ENCODE measurements at regions not wholly inside any gene's neighbourhood (a gene's known extent, or its start where the extent isn't known, plus 50 kb on each side); places are given as distances from the start of the nearest gene placed in this dataset.

- Histone ChIP-seq H3K9ac (ENCODE audit: insufficient read depth, low read depth, low read length) (no peak overlapping the region), H3K4me3 (replicated peaks in 1 of 3; ENCODE audit: insufficient read depth in 1 of 3, low read depth in 2 of 3, low read length in 3 of 3) (no peak overlapping the region), H4K20me1 (ENCODE audit: insufficient read depth, low read length) (no peaks in the 10 kb centered on the region), H3K36me3 (replicated peaks in 1 of 2; ENCODE audit: control insufficient read depth in 1 of 2, insufficient read depth in 2 of 2, low read length in 2 of 2) (no peaks in the 10 kb centered on the region), H2AFZ (ENCODE audit: low read length) (no peak overlapping the region), H3K79me2 (ENCODE audit: insufficient read depth, low read length) (no peaks in the 10 kb centered on the region), H3K4me2 (ENCODE audit: low read depth, low read length) (no peak overlapping the region), H3K27ac (ENCODE audit: extremely low read length, insufficient read depth, low read length) (no peak overlapping the region), H3K27me3 (ENCODE audit: control insufficient read depth in 1 of 2, insufficient read depth in 2 of 2, low read length in 2 of 2) (peaks cover 0 to 25% of the 10 kb centered on the region in 2 experiments; a peak in 2 of 5 replicates), H3K4me1 (ENCODE audit: insufficient read depth, low read length) (no peaks in the 10 kb centered on the region), H3K9me3 (ENCODE audit: low read length) (no peaks in the 10 kb centered on the region)
- no TSS peak for BruUV-seq (replicated peaks)
- ATAC-seq: no peak
- no peak for DNase-seq (ENCODE audit: low spot score)
- ChIA-PET CTCF (ENCODE audit: low intra/inter-chr PET ratio, low total read pairs) (no interaction called here), POLR2A (no interaction called here)
- no peak for TF ChIP-seq ZNF703 (CRISPR knock-in tag; IDR thresholded peaks at IDR 0.05; ENCODE audit: borderline replicate concordance)
- no peak for TF ChIP-seq ZNF362 (CRISPR knock-in tag; IDR thresholded peaks at IDR 0.05; ENCODE audit: borderline replicate concordance)
- TF ChIP-seq ZFAT (CRISPR knock-in tag; conservative IDR thresholded peaks at IDR 0.05): no peak
- TF ChIP-seq ARNT2 (CRISPR knock-in tag; IDR thresholded peaks at IDR 0.05; ENCODE audit: low read depth): no peak
- no peak for TF ChIP-seq ZNF557 (CRISPR knock-in tag; IDR thresholded peaks at IDR 0.05)
- no peak for TF ChIP-seq KDM5A (IDR thresholded peaks at IDR 0.05; ENCODE audit: borderline replicate concordance, low read length)
- no peak for TF ChIP-seq ZNF350 (CRISPR knock-in tag; IDR thresholded peaks at IDR 0.05; ENCODE audit: borderline replicate concordance, low read depth)
- no peak for TF ChIP-seq PRDM4 (CRISPR knock-in tag; IDR thresholded peaks at IDR 0.05; ENCODE audit: borderline replicate concordance)
- TF ChIP-seq PCBP1 (IDR thresholded peaks at IDR 0.05; ENCODE audit: borderline replicate concordance, low read depth, low read length): no peak
- TF ChIP-seq ZNF576 (CRISPR knock-in tag; IDR thresholded peaks at IDR 0.05): no peak
- no peak for TF ChIP-seq LBX2 (CRISPR knock-in tag; IDR thresholded peaks at IDR 0.05; ENCODE audit: borderline replicate concordance)
- no peak for TF ChIP-seq ZSCAN25 (CRISPR knock-in tag; IDR thresholded peaks at IDR 0.05)
- no peak for TF ChIP-seq TBL1XR1 (IDR thresholded peaks at IDR 0.05; ENCODE audit: borderline replicate concordance, low read length, partially characterized antibody)
- in situ Hi-C loops (cut with HindIII; ENCODE audit: extremely low pct_ligation_motif_present, low pct_unique_long_range_greater_than_20kb) (no loop called here), intact Hi-C loops (cut with micrococcal nuclease; ENCODE audit: unreplicated experiment) (no loop called here)
- WGBS (ENCODE audit: low lambda C conversion rate): 3% methylated on average over 3 of the region's 3 CpGs
- no peak for FAIRE-seq
Measured at GRCh38 chr2:220001751-220002150, 374.3 kb downstream of the SLC4A3 start.
